SK-N-SH (cell line): ENCODE measurements at regions not wholly inside any gene's neighbourhood (a gene's known extent, or its start where the extent isn't known, plus 50 kb on each side); places are given as distances from the start of the nearest gene placed in this dataset.

Source experiments
- CTCF ChIA-PET: fragments of 300-600, 350-600 bp; formaldehyde crosslinking; extraction: SDS; loops from one replicate; lab custom pipeline; 2021; lab: Yijun Ruan, JAX
- POLR2A ChIA-PET: fragments of 350-600 bp; sonication (Branson Sonifier 250); formaldehyde crosslinking; extraction: SDS; loops from one replicate; lab custom pipeline; 2020; ENCODE audit warnings: antibody characterized with exemption, inconsistent platforms; lab: Yijun Ruan, JAX
- DNase-seq: peaks from one replicate; pipeline ENCODE4 v3.0.0; 2012
- H2AFZ ChIP-seq: fragments of 200-600 bp; sonication (generic); 2 replicates; pipeline ENCODE4 v1.8.1; 2016; ENCODE audit warnings: antibody characterized with exemption, mild to moderate bottlenecking, low read depth
- H3F3A ChIP-seq: fragments of 200-600 bp; sonication (generic); replicated peaks from 2 replicates; pipeline ENCODE3; 2016; ENCODE audit warnings: antibody characterized with exemption, mild to moderate bottlenecking; ENCODE audit not compliant: insufficient read depth
- H3K27ac ChIP-seq, 2 experiments: fragments of 200-500 bp in 1 of 2; fragments of 200-600 bp in 1 of 2; sonication (Bioruptor generic) in 1 of 2; sonication (generic), shearing (Covaris generic) in 1 of 2; 2 replicates each; pipeline versions ENCODE4 v1.5.1 to v1.6.1; 2014 to 2016; ENCODE audit warnings: low read depth in 2 of 2, inconsistent platforms in 1 of 2, low read length in 1 of 2, mild to moderate bottlenecking in 1 of 2, mixed read lengths in 1 of 2
- H3K27me3 ChIP-seq: fragments of 200-600 bp; sonication (generic), shearing (Covaris generic); 2 replicates; pipeline ENCODE4 v1.6.1; 2016; ENCODE audit warnings: mixed run types; ENCODE audit not compliant: insufficient read depth
- H3K36me3 ChIP-seq, 2 experiments: fragments of 200-500 bp in 1 of 2; fragments of 200-600 bp in 1 of 2; sonication (Bioruptor generic) in 1 of 2; sonication (generic) in 1 of 2; replicated peaks in 1 of 2; 2 replicates each; pipeline versions ENCODE3 to v1.5.1; 2014 to 2016; ENCODE audit warnings: low read length in 1 of 2, mild to moderate bottlenecking in 1 of 2; ENCODE audit not compliant: insufficient read depth in 2 of 2, control insufficient read depth in 1 of 2
- H3K4me1 ChIP-seq, 2 experiments: fragments of 200-500 bp in 1 of 2; fragments of 200-600 bp in 1 of 2; sonication (Bioruptor generic) in 1 of 2; sonication (generic), shearing (Covaris generic) in 1 of 2; 2 replicates each; pipeline versions ENCODE4 v1.5.1 to v1.6.1; 2014 to 2016; ENCODE audit warnings: low read depth in 1 of 2, low read length in 1 of 2, mixed run types in 1 of 2; ENCODE audit not compliant: insufficient read depth in 2 of 2, control insufficient read depth in 1 of 2
- H3K4me2 ChIP-seq: fragments of 200-600 bp; sonication (generic), shearing (Covaris generic); 2 replicates; pipeline ENCODE4 v1.6.1; 2017; ENCODE audit warnings: mixed run types
- H3K4me3 ChIP-seq, 2 experiments: fragments of 200-500 bp in 1 of 2; fragments of 200-600 bp in 1 of 2; sonication (Bioruptor generic) in 1 of 2; sonication (generic), shearing (Covaris generic) in 1 of 2; 2 replicates each; pipeline versions ENCODE4 v1.5.1 to v1.8.1; 2014 to 2016; ENCODE audit warnings: low read depth in 2 of 2, inconsistent platforms in 1 of 2, low read length in 1 of 2, mild to moderate bottlenecking in 1 of 2, mixed read lengths in 1 of 2, moderate library complexity in 1 of 2
- H3K79me2 ChIP-seq: fragments of 200-600 bp; sonication (generic); 2 replicates; pipeline ENCODE4 v1.8.1; 2017; ENCODE audit warnings: mild to moderate bottlenecking; ENCODE audit not compliant: insufficient read depth
- H3K9ac ChIP-seq: fragments of 200-600 bp; sonication (generic); 2 replicates; pipeline ENCODE4 v1.6.1; 2017; ENCODE audit warnings: mixed run types
- H3K9me2 ChIP-seq: fragments of 200-600 bp; sonication (generic); 2 replicates; pipeline ENCODE4 v1.6.1; 2017; ENCODE audit warnings: mixed run types
- H3K9me3 ChIP-seq: fragments of 200-600 bp; sonication (generic); 2 replicates; pipeline ENCODE4 v1.6.1; 2017; ENCODE audit warnings: mixed run types, mild to moderate bottlenecking, moderate library complexity
- H4K20me1 ChIP-seq: fragments of 200-600 bp; sonication (generic); 2 replicates; pipeline ENCODE4 v1.6.1; 2017; ENCODE audit warnings: mild to moderate bottlenecking, mixed run types; ENCODE audit not compliant: insufficient read depth
- CHD2 ChIP-seq: fragments of 150-350 bp; IDR thresholded peaks from 2 replicates; pipeline ENCODE4 v1.6.1; 2018; ENCODE audit warnings: low read length; ENCODE audit not compliant: partially characterized antibody
- EP300 ChIP-seq, 2 experiments: IDR thresholded peaks; 2 replicates each; pipeline versions ENCODE4 v1.4.0 to v1.6.1; 2012; ENCODE audit warnings: borderline replicate concordance in 1 of 2, low read depth in 1 of 2, low read length in 1 of 2
- EZH2phosphoT487 ChIP-seq: fragments of 200-600 bp; sonication (generic); IDR thresholded peaks from 2 replicates; pipeline ENCODE4 v1.6.1; 2017; ENCODE audit warnings: low read depth, mixed run types, mild to moderate bottlenecking, antibody characterized with exemption, moderate library complexity, borderline replicate concordance
- FOSL2 ChIP-seq: IDR thresholded peaks from 2 replicates; pipeline ENCODE4 v1.4.0; 2012; ENCODE audit warnings: low read depth, mild to moderate bottlenecking, moderate library complexity, borderline replicate concordance
- FOXJ3 ChIP-seq: sonication (generic); formaldehyde crosslinking; IDR thresholded peaks from 2 replicates; pipeline ENCODE4 v1.5.1; 2020; ENCODE audit warnings: mild to moderate bottlenecking, missing genetic modification reagents
- JUND ChIP-seq: IDR thresholded peaks from 2 replicates; pipeline ENCODE4 v1.4.0; 2012
- MEF2A ChIP-seq: IDR thresholded peaks from 2 replicates; pipeline ENCODE4 v1.4.0; 2012; ENCODE audit warnings: low read depth, borderline replicate concordance
- MXI1 ChIP-seq: IDR thresholded peaks from 2 replicates; pipeline ENCODE4 v1.6.1; 2012; ENCODE audit warnings: mild to moderate bottlenecking, low read depth, low read length, improper control_type of control experiment
- NFIC ChIP-seq: IDR thresholded peaks from 2 replicates; pipeline ENCODE4 v1.4.0; 2012; ENCODE audit warnings: borderline replicate concordance
- SMC3 ChIP-seq: IDR thresholded peaks from 2 replicates; pipeline ENCODE4 v1.6.1; 2012; ENCODE audit warnings: low read depth, low read length, improper control_type of control experiment
- WGBS: methylation state at CpG from one replicate; pipeline ENCODE4 v1.1.6; 2017; ENCODE audit warnings: low lambda C conversion rate; 5-methylcytosine and 5-hydroxymethylcytosine counted together
- TF ChIP-seq, protein P1 (sequence below): IDR thresholded peaks from 2 replicates; pipeline ENCODE4 v1.6.1; 2012; ENCODE audit warnings: mild to moderate bottlenecking, low read depth, low read length, moderate library complexity

DNA sequence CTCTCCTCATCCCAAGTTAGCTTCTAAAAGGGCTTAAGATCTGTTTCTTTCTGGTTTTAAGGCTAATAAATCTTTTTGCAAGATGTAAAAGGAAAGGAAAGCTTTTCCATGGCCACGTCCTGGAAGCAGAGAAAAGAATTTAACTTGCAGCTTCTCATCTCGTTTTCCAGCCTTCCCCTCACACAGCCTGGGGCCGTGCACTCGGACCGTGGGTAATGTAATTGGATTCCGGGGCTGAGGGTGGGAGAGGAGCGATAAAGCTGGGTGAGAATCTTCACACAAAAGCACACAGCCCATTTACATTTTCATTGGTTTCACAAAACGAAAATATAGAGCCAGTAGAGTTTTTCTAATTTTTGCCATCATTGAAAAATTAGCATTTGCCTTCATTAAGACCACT lies 91.2 kb downstream of the IRX2 start:
- no peak overlapping the region for H3K4me3 ChIP-seq
- TF ChIP-seq EZH2phosphoT487 (no peak), FOXJ3 (CRISPR knock-in tag) (no peak), EP300 (IDR thresholded peaks at IDR 0.05; ENCODE audit: borderline replicate concordance in 1 of 2, low read depth in 1 of 2, low read length in 1 of 2) (no peak), NFIC (no peak), MXI1 (no peak)
- ChIA-PET POLR2A (no interaction called here), CTCF (no interaction called here)
- no peak overlapping the region for H3K27ac ChIP-seq
- no peaks in the 10 kb centered on the region for H3K9me3 ChIP-seq
- no peaks in the 10 kb centered on the region for H3K79me2 ChIP-seq
- H3K27me3 ChIP-seq = peaks cover 41% of the 10 kb centered on the region; the same call in 1 of the 2 replicates
- H3K36me3 ChIP-seq = no peaks in the 10 kb centered on the region
- DNase-seq = no peak
- H3F3A ChIP-seq = no peaks in the 10 kb centered on the region
- H3K9me2 ChIP-seq = no peaks in the 10 kb centered on the region
- WGBS = 2% methylated on average over 8 of the region's 8 CpGs
- H3K4me1 ChIP-seq = no peaks in the 10 kb centered on the region
- H3K4me2 ChIP-seq = no peak overlapping the region
- H2AFZ ChIP-seq = no peak overlapping the region
- H3K9ac ChIP-seq = no peak overlapping the region
- no peaks in the 10 kb centered on the region for H4K20me1 ChIP-seq

DNA sequence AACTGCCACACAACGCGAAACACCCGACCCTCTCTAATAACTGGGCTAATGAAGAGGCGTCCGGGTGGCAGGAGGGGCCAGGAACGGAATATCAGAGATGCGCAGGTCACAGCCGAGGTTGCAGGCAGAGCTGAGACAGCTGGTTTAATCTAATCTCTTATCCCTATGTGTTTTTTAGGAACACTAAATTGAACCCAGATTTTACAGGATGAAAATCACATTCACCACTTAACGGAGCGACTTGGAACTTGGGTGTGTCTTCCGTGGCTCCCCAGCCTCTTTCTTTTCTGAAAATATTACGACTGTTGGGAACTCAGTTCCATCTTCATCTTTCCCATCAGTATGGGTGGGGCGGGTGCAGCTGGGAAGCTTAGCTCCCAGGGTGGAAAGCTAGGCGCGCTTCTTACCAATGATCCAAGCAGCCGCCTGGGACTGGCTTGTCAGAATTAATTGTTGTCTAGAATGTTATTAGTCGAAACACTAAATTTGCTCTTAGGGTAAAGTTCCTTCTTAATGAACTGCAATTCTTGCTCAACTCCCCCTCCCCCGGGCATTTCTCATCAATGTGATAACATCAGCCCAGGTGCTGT lies 92.5 kb downstream of the IRX2 start:
- CTCF ChIA-PET = interaction anchor here (0.7 kb wide), 1 partner anchor 20 kb away, joined by 3 read pairs; no protein-coding TSS in a partner anchor
- Histone ChIP-seq H3K4me2 (no peak overlapping the region), H3K9ac (no peak overlapping the region)

DNA sequence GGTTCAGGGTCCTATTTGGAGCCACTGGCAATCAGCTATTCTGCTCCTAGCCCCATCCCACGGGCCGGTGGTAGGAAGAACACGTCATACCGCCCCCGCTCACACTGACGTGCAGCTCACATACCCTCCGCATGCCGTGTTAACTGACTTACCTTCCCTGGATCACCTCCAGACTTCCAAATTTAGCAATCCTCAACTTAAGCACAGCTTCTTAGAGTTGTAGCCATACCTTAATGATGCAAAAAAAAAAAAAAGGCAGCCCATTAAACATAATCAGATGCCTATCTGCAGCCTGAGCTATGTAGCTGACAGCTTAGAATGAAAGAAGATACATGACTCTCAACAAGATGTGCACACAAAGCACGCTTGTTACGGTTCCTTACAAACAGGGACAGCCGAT lies 93.0 kb downstream of the IRX2 start:
- DNase-seq = no peak
- H3K27me3 ChIP-seq = peaks cover 43% of the 10 kb centered on the region; the same call in 1 of the 2 replicates
- H3K4me1 ChIP-seq = no peaks in the 10 kb centered on the region
- WGBS = 8% methylated on average over 11 of the region's 11 CpGs
- H2AFZ ChIP-seq = no peak overlapping the region
- no peak overlapping the region for H3K4me2 ChIP-seq
- no peak for TF ChIP-seq FOSL2
- no peak for TF ChIP-seq JUND
- TF ChIP-seq EZH2phosphoT487 = no peak
- TF ChIP-seq, protein P1, sequence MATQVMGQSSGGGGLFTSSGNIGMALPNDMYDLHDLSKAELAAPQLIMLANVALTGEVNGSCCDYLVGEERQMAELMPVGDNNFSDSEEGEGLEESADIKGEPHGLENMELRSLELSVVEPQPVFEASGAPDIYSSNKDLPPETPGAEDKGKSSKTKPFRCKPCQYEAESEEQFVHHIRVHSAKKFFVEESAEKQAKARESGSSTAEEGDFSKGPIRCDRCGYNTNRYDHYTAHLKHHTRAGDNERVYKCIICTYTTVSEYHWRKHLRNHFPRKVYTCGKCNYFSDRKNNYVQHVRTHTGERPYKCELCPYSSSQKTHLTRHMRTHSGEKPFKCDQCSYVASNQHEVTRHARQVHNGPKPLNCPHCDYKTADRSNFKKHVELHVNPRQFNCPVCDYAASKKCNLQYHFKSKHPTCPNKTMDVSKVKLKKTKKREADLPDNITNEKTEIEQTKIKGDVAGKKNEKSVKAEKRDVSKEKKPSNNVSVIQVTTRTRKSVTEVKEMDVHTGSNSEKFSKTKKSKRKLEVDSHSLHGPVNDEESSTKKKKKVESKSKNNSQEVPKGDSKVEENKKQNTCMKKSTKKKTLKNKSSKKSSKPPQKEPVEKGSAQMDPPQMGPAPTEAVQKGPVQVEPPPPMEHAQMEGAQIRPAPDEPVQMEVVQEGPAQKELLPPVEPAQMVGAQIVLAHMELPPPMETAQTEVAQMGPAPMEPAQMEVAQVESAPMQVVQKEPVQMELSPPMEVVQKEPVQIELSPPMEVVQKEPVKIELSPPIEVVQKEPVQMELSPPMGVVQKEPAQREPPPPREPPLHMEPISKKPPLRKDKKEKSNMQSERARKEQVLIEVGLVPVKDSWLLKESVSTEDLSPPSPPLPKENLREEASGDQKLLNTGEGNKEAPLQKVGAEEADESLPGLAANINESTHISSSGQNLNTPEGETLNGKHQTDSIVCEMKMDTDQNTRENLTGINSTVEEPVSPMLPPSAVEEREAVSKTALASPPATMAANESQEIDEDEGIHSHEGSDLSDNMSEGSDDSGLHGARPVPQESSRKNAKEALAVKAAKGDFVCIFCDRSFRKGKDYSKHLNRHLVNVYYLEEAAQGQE = no peak
- TF ChIP-seq, all 33 proteins: peak for 0
- Histone ChIP-seq H3K79me2 (no peaks in the 10 kb centered on the region), H3K36me3 (no peaks in the 10 kb centered on the region), H3K9me2 (no peaks in the 10 kb centered on the region), H3K27ac (no peak overlapping the region), H3K9ac (no peak overlapping the region), H3F3A (no peaks in the 10 kb centered on the region), H3K4me3 (no peak overlapping the region), H3K9me3 (no peaks in the 10 kb centered on the region), H4K20me1 (no peaks in the 10 kb centered on the region)
- ChIA-PET POLR2A (no interaction called here), CTCF (interaction anchor here (0.7 kb wide), 1 partner anchor 19 kb away, joined by 3 read pairs; no protein-coding TSS in a partner anchor)

More for the DNA sequence above, 92.5 kb downstream of the IRX2 start:
- Histone ChIP-seq H3K27ac (no peak overlapping the region), H4K20me1 (no peaks in the 10 kb centered on the region), H3K9me3 (no peaks in the 10 kb centered on the region), H3K36me3 (no peaks in the 10 kb centered on the region), H3K4me3 (no peak overlapping the region), H3K79me2 (no peaks in the 10 kb centered on the region), H3K4me1 (no peaks in the 10 kb centered on the region), H2AFZ (no peak overlapping the region), H3K27me3 (peaks cover 43% of the 10 kb centered on the region; the same call in 1 of the 2 replicates), H3F3A (no peaks in the 10 kb centered on the region)
- no peak for DNase-seq
- POLR2A ChIA-PET = no interaction called here
- WGBS = 7% methylated on average over 17 of the region's 18 CpGs
- TF ChIP-seq SMC3 = no peak
- no peak for TF ChIP-seq CHD2
- TF ChIP-seq MEF2A = no peak
- no peak for TF ChIP-seq EZH2phosphoT487
- TF ChIP-seq, all 33 proteins: peak for 0
- H3K9me2 ChIP-seq = no peaks in the 10 kb centered on the region
